ENCODE measurements at regions not wholly inside any gene's neighbourhood (a gene's known extent, or its start where the extent isn't known, plus 50 kb on each side); places are given as distances from the start of the nearest gene placed in this dataset.

DNA sequence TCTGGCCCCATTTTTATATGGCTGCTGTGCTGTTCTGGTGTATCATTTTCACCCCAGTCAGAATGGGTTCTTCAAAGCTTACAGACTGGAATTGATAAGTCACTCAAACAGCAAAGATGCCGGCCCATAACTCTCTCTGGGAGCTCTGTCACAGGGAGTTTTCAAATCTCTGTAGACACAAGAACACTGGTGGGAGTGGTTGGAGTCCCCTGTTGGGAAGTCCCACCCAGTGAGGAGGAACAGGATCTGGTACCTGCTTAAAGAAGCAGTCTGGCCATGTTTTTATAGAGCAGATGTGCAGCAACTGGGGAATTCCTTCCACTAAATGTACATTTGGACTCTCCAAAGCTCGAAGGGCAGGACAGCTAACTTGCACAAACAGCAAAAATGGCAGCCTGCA lies 69.3 kb upstream of the UGT2B7 start:
- Histone ChIP-seq H3K4me1 (ENCODE audit: control insufficient read depth, insufficient read depth, low read length) (no peaks in the 10 kb centered on the region), H3K4me3 (ENCODE audit: low read depth, low read length) (no peak overlapping the region), H3K36me3 (ENCODE audit: control insufficient read depth in 2 of 2, insufficient read depth in 1 of 2, low read length in 2 of 2) (no peaks in the 10 kb centered on the region), H3K27ac (ENCODE audit: extremely low read depth, low read depth, low read length) (no peak overlapping the region), H3K9me3 (ENCODE audit: control insufficient read depth, insufficient read depth, low read depth, low read length) (no peaks in the 10 kb centered on the region)
- TF ChIP-seq GLI2 (tag by site-specific recombination; IDR thresholded peaks at IDR 0.05; ENCODE audit: borderline replicate concordance, low read depth) = no peak
- TF ChIP-seq ZFP69B (tag by site-specific recombination; IDR thresholded peaks at IDR 0.05) = no peak
- TF ChIP-seq, protein P1, sequence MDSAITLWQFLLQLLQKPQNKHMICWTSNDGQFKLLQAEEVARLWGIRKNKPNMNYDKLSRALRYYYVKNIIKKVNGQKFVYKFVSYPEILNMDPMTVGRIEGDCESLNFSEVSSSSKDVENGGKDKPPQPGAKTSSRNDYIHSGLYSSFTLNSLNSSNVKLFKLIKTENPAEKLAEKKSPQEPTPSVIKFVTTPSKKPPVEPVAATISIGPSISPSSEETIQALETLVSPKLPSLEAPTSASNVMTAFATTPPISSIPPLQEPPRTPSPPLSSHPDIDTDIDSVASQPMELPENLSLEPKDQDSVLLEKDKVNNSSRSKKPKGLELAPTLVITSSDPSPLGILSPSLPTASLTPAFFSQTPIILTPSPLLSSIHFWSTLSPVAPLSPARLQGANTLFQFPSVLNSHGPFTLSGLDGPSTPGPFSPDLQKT (IDR thresholded peaks at IDR 0.05; ENCODE audit: borderline replicate concordance, low read depth, low read length) = no peak
- TF ChIP-seq ZNF266 (tag by site-specific recombination; IDR thresholded peaks at IDR 0.05; ENCODE audit: low read depth) = no peak
- no peak for TF ChIP-seq YY1 (tag by site-specific recombination; IDR thresholded peaks at IDR 0.05)
- TF ChIP-seq ZNF146 (tag by site-specific recombination; IDR thresholded peaks at IDR 0.05) = no peak
- no peak for TF ChIP-seq ZNF274 (IDR thresholded peaks at IDR 0.05; ENCODE audit: low read length)
- TF ChIP-seq ZNF274 (tag by site-specific recombination; IDR thresholded peaks at IDR 0.05; ENCODE audit: borderline replicate concordance) = no peak
- no peak for TF ChIP-seq ZXDB (tag by site-specific recombination; IDR thresholded peaks at IDR 0.05)
- ChIA-PET CTCF (no interaction called here), POLR2A (no interaction called here)

DNA sequence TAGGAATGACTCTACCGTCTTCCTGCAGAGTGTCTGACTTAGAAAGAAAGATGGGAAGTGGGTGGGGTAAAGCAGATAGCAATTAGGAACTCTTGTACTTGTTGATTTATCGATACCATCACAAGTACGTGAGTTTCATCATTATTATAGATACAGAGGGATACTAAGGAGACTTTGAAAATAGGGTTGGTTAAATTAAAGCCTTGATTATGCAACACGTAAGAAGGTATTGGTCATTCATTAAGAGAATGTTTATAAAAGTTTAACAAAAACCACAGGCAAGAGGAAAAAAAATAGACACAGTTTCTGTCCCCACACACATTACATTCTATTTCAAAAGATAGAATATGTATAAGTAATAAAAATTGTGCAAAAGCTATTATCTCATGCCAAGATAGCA lies 65.9 kb upstream of the UGT2B7 start:
- ChIA-PET POLR2A (no interaction called here), CTCF (no interaction called here)
- H3K4me1 ChIP-seq (ENCODE audit: control insufficient read depth, insufficient read depth, low read length) = no peaks in the 10 kb centered on the region
- H3K27ac ChIP-seq (ENCODE audit: extremely low read depth, low read depth, low read length) = no peak overlapping the region
- no peaks in the 10 kb centered on the region for H3K9me3 ChIP-seq (ENCODE audit: control insufficient read depth, insufficient read depth, low read depth, low read length)
- H3K36me3 ChIP-seq (ENCODE audit: control insufficient read depth in 2 of 2, insufficient read depth in 1 of 2, low read length in 2 of 2) = no peaks in the 10 kb centered on the region
- TF ChIP-seq GLIS1 (tag by site-specific recombination; IDR thresholded peaks at IDR 0.05) (no peak), ZFP41 (tag by site-specific recombination; IDR thresholded peaks at IDR 0.05; ENCODE audit: borderline replicate concordance) (no peak), GLI4 (tag by site-specific recombination; IDR thresholded peaks at IDR 0.05) (no peak)
- TF ChIP-seq, protein P2, sequence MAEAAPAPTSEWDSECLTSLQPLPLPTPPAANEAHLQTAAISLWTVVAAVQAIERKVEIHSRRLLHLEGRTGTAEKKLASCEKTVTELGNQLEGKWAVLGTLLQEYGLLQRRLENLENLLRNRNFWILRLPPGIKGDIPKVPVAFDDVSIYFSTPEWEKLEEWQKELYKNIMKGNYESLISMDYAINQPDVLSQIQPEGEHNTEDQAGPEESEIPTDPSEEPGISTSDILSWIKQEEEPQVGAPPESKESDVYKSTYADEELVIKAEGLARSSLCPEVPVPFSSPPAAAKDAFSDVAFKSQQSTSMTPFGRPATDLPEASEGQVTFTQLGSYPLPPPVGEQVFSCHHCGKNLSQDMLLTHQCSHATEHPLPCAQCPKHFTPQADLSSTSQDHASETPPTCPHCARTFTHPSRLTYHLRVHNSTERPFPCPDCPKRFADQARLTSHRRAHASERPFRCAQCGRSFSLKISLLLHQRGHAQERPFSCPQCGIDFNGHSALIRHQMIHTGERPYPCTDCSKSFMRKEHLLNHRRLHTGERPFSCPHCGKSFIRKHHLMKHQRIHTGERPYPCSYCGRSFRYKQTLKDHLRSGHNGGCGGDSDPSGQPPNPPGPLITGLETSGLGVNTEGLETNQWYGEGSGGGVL (tag by site-specific recombination; IDR thresholded peaks at IDR 0.05) = no peak
- no peak overlapping the region for H3K4me3 ChIP-seq (ENCODE audit: low read depth, low read length)

DNA sequence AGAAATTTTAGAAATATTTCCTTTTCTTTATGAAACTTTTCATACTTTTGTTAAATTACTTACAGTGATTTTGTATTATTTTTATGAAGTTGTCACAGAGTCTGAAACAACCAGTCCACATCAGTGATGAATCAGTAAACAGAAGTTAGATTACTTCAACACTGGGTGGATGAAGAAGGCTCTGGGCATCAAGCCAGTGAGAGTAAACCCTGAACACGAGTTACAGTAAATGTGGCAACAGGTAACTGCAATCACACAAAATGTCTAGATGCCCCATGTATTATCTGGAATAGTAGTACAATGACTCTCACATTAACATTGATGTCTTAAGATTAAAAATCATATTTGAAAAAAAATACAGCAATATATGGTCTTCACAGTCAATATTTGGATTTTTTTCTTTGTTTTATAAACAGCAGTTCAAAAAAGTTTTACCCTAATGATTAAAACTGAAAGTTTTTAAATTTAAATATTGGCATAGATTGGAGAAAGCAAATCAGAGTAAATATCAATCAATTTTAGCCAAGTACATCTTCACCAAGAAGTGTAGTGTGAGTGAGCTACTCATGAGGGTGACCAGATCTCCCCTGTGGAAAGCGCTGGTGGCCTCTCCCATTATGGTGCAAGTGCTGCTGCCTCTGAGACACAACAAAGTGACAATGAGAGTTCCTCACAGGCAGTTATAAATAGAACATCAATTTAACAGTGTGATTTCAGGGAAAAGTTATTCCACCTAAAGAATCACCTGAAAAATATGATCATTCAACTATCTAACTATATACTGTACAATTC lies 63.2 kb upstream of the UGT2B7 start:
- Histone ChIP-seq H3K4me3 (ENCODE audit: low read depth, low read length) (no peak overlapping the region), H3K27ac (ENCODE audit: extremely low read depth, low read depth, low read length) (no peak overlapping the region), H3K36me3 (ENCODE audit: control insufficient read depth in 2 of 2, insufficient read depth in 1 of 2, low read length in 2 of 2) (no peaks in the 10 kb centered on the region), H3K4me1 (ENCODE audit: control insufficient read depth, insufficient read depth, low read length) (no peaks in the 10 kb centered on the region), H3K9me3 (ENCODE audit: control insufficient read depth, insufficient read depth, low read depth, low read length) (no peaks in the 10 kb centered on the region)
- ChIA-PET CTCF (interaction anchor here (0.7 kb wide), 1 partner anchor 9 kb away, joined by 3 read pairs; no protein-coding TSS in a partner anchor), POLR2A (no interaction called here)
- TF ChIP-seq ZNF670 (tag by site-specific recombination; IDR thresholded peaks at IDR 0.05; ENCODE audit: low read depth) (no peak), ZBTB7A (tag by site-specific recombination; IDR thresholded peaks at IDR 0.05; ENCODE audit: low read depth) (no peak), ZNF423 (tag by site-specific recombination; IDR thresholded peaks at IDR 0.05) (no peak), ZNF174 (tag by site-specific recombination; IDR thresholded peaks at IDR 0.05) (no peak), ZNF501 (tag by site-specific recombination; IDR thresholded peaks at IDR 0.05) (no peak), ZNF558 (tag by site-specific recombination; IDR thresholded peaks at IDR 0.05) (no peak), ZNF155 (tag by site-specific recombination; IDR thresholded peaks at IDR 0.05) (no peak)
- TF ChIP-seq, protein P3, sequence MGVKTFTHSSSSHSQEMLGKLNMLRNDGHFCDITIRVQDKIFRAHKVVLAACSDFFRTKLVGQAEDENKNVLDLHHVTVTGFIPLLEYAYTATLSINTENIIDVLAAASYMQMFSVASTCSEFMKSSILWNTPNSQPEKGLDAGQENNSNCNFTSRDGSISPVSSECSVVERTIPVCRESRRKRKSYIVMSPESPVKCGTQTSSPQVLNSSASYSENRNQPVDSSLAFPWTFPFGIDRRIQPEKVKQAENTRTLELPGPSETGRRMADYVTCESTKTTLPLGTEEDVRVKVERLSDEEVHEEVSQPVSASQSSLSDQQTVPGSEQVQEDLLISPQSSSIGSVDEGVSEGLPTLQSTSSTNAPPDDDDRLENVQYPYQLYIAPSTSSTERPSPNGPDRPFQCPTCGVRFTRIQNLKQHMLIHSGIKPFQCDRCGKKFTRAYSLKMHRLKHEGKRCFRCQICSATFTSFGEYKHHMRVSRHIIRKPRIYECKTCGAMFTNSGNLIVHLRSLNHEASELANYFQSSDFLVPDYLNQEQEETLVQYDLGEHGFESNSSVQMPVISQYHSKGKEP (tag by site-specific recombination; IDR thresholded peaks at IDR 0.05) = no peak
- TF ChIP-seq, protein P4, sequence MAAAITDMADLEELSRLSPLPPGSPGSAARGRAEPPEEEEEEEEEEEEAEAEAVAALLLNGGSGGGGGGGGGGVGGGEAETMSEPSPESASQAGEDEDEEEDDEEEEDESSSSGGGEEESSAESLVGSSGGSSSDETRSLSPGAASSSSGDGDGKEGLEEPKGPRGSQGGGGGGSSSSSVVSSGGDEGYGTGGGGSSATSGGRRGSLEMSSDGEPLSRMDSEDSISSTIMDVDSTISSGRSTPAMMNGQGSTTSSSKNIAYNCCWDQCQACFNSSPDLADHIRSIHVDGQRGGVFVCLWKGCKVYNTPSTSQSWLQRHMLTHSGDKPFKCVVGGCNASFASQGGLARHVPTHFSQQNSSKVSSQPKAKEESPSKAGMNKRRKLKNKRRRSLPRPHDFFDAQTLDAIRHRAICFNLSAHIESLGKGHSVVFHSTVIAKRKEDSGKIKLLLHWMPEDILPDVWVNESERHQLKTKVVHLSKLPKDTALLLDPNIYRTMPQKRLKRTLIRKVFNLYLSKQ (tag by site-specific recombination; IDR thresholded peaks at IDR 0.05; ENCODE audit: borderline replicate concordance) = no peak

All from HEK293 (cell line).